Activated B cell treated with CpG ODN at 0.5 μM for 24 hours (primary cell): ENCODE measurements at regions not wholly inside any gene's neighbourhood (a gene's known extent, or its start where the extent isn't known, plus 50 kb on each side); places are given as distances from the start of the nearest gene placed in this dataset.

Source experiments
- ATAC-seq: fragments of 200-7000 bp; cut with Tn5 transposase; one replicate; pipeline ENCODE4 v1.10.0; 2021; ENCODE audit warnings: low read depth, mild to moderate bottlenecking, moderate library complexity
- CTCF ChIA-PET: fragments of 350-600 bp; sonication (Branson Sonifier 250); formaldehyde crosslinking; loops from one replicate; lab custom pipeline; 2021; ENCODE audit warnings: antibody characterized with exemption; lab: Charles Lee
- POLR2A ChIA-PET: fragments of 350-600 bp; sonication (Branson Sonifier 250); formaldehyde crosslinking; loops from one replicate; lab custom pipeline; 2021; ENCODE audit warnings: antibody characterized with exemption; lab: Charles Lee
- DNase-seq: peaks from one replicate; pipeline ENCODE4 v3.0.0; 2022
- H3K27ac Mint-ChIP-seq: one replicate; pipeline ENCODE4 v1.8.0; 2020; ENCODE audit warnings: mixed read lengths
- H3K27me3 Mint-ChIP-seq: one replicate; pipeline ENCODE4 v1.8.0; 2021; ENCODE audit warnings: mixed read lengths
- H3K36me3 Mint-ChIP-seq: one replicate; pipeline ENCODE4 v1.8.0; 2021; ENCODE audit warnings: low read depth, mixed read lengths
- H3K4me1 Mint-ChIP-seq: one replicate; pipeline ENCODE4 v1.8.0; 2021; ENCODE audit warnings: mixed read lengths
- H3K4me3 Mint-ChIP-seq: one replicate; pipeline ENCODE4 v1.8.0; 2020; ENCODE audit warnings: mild to moderate bottlenecking, mixed read lengths
- H3K9me3 Mint-ChIP-seq: one replicate; pipeline ENCODE4 v1.8.0; 2020; ENCODE audit warnings: mixed read lengths
- intact Hi-C: fragments of 100-400 bp; cut with micrococcal nuclease; formaldehyde crosslinking; loops from one replicate; pipeline ENCODE4 v1.15.1; 2024
- TF ChIP-seq, protein P1 (sequence below): fragments of 200-600 bp; IDR thresholded peaks from one replicate; pipeline ENCODE4 v1.8.0; 2022; ENCODE audit warnings: antibody characterized with exemption, mild to moderate bottlenecking

DNA sequence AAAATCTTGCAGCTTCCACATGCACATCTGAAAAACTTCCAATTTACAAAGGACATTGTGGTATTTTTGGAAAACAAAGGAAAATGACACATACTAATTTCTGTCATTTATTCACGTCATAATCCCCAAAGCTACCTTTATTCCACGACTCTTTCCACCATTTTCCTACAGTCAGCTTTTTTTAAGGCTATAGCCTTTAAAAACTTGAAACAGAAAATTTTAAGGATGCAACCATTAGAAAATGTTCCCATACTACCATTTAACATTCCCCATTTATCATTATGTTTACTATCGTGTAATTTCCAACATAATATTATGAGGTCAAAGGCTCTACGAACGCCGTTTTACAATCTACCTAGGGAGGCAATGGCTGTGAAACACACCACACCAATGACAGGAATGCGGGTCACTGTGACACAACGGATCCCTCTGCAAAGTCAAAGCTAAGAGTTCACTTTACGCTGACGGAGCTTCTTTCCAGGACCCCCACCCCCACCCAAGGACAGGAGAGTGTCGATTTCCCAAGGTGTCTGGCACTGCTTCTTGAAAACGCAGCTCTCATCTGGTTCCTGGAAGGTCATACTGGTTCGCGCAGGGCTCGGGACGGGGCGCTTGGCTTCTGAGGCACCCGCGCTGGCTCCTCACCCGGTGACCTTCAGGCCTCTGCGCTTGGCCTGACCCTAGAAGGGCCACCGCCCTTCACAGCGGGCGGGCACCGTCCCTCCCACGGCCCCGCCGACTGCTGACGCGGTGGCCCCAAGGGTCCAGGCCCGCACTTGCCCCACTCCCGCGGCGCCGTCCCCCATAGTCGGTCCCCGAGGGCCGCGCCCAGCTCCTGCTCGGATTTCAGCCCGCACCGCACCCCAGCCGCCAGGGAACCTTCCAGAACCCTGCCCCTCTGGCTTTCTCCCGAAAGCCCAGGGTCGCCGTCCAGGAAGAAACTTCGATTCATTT, 50.5 kb upstream of the ATF3 start:
- ATAC-seq (peak; percentile 53), DNase-seq (no peak)
- Mint-ChIP-seq H3K27me3 (peaks cover 2% of the 10 kb centered on the region), H3K27ac (peak overlapping the region; percentile 93), H3K4me1 (peaks cover 13% of the 10 kb centered on the region), H3K4me3 (peak overlapping the region; percentile 88), H3K36me3 (no peaks in the 10 kb centered on the region), H3K9me3 (peaks cover 3% of the 10 kb centered on the region)
- CTCF ChIA-PET: interaction anchor here (1.3 to 1.7 kb wide), 4 partner anchors 9 to 81 kb away, joined by 3 to 4 read pairs (median 4); partner anchors contain the start of gene ATF3
- intact Hi-C loops: loop anchor here (1.0 to 5.0 kb wide), 11 partner anchors 15 to 979 kb away; partner anchors contain the start of genes ATF3, FLVCR1, NENF and PACC1
- TF ChIP-seq, protein P1, sequence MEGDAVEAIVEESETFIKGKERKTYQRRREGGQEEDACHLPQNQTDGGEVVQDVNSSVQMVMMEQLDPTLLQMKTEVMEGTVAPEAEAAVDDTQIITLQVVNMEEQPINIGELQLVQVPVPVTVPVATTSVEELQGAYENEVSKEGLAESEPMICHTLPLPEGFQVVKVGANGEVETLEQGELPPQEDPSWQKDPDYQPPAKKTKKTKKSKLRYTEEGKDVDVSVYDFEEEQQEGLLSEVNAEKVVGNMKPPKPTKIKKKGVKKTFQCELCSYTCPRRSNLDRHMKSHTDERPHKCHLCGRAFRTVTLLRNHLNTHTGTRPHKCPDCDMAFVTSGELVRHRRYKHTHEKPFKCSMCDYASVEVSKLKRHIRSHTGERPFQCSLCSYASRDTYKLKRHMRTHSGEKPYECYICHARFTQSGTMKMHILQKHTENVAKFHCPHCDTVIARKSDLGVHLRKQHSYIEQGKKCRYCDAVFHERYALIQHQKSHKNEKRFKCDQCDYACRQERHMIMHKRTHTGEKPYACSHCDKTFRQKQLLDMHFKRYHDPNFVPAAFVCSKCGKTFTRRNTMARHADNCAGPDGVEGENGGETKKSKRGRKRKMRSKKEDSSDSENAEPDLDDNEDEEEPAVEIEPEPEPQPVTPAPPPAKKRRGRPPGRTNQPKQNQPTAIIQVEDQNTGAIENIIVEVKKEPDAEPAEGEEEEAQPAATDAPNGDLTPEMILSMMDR: no peak
- POLR2A ChIA-PET: interaction anchor here (0.5 to 2.7 kb wide), 13 partner anchors 9 to 522 kb away, joined by 3 to 49 read pairs (median 4); partner anchors contain the start of genes ATF3, DTL, FLVCR1 and INTS7

DNA sequence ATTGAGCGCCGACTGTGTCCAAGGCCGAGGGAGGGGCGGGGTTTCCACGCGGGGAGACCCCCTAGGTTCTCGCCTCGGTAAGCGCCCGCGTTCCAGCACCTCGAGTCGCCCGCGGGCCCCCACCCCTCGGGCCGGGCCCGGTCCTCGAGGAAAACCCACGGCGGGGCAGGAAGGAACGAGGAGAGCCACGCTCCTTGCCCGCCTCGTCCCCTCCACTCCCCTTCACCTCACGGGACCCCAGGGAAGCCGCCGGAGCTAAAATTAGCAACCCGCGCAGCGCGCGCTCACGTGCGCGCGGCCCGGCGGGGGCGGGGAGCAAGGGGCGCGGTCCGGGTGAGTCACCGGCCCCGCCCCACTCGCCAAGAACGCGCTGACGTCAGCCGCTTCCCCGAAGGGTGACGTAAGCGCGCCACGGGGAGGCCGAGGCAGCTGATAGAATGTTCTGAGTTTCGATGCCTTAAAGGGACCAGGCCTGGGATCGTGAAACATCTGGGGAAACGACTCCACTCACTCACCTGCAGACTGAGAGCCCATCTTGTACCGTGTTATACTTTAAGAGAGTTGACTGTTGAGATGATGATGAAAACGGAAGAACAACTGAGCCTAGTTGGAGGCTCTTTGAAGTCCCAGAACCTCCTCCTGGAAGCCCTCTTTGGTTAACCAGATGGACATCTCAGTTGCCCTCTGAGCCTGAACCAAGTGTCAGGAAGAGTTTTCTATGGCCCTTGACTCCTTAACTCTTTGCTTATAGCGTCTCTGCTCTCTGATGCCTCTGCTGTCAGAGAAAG, 49.7 kb upstream of the ATF3 start:
- peaks cover 4% of the 10 kb centered on the region for H3K9me3 Mint-ChIP-seq
- peaks cover 13% of the 10 kb centered on the region for H3K4me1 Mint-ChIP-seq
- ATAC-seq: peak; percentile 88
- peak overlapping the region; percentile 88 for H3K4me3 Mint-ChIP-seq
- ChIA-PET POLR2A (interaction anchor here (0.6 to 2.7 kb wide), 14 partner anchors 8 to 774 kb away, joined by 3 to 49 read pairs (median 4); partner anchors contain the start of genes ATF3, DTL, FLVCR1 and INTS7), CTCF (interaction anchor here (1.3 to 1.7 kb wide), 3 partner anchors 8 to 82 kb away, joined by 3 to 4 read pairs (median 4); partner anchors contain the start of gene ATF3)
- intact Hi-C loops: loop anchor here (1.0 to 5.0 kb wide), 14 partner anchors 8 to 980 kb away; partner anchors contain the start of genes ANGEL2, ATF3, FLVCR1 and NENF
- TF ChIP-seq, protein P1: no peak
- peak overlapping the region; percentile 93 for H3K27ac Mint-ChIP-seq
- peak; percentile 93 for DNase-seq
- H3K27me3 Mint-ChIP-seq: peaks cover 2% of the 10 kb centered on the region
- H3K36me3 Mint-ChIP-seq: no peaks in the 10 kb centered on the region
